ENCODE measurements at regions not wholly inside any gene's neighbourhood (a gene's known extent, or its start where the extent isn't known, plus 50 kb on each side); places are given as distances from the start of the nearest gene placed in this dataset.

DNA sequence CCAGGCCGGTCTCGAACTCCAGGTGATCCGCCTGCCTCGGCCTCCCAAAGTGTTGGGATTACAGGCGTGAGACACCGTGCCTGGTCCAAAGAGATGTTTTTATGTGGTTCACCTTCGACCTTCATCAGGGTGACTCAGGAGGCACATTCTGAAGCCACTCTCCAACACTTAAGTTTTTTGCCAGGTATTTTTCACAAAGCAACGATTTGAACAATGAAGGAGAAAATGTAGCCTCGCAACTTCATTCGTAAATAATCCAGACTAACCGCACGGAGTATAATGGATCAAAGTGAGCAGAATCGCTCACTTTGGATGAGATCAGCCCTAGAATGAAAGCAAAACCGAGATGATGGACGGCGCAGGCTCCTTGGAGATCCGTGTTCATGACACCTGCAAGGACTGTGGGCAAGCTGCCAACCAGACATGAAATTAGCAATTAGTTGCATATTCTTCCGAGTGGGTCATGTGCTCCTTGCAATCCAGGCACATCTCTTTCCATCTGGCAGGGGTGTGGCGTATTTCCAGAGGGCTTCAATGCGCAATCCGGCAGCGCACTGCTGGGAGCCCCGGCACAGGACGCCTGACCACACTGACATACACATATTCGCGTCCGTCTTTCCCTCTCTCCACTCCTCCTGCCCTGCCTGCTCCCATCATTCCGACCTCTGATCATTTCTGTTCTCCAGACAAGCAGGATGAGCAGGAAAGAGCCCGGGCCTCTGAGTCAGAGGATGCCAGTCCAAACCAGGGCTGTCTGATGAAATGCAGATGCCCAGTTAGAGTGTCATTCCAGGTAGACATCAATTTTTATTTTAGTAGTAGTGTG lies 148.4 kb downstream of the KLF6 start:
- no peak overlapping the region for H3K27ac ChIP-seq (ENCODE audit: insufficient read depth, low read depth, low read length)
- no peaks in the 10 kb centered on the region for H3K36me3 ChIP-seq (ENCODE audit: control insufficient read depth in 2 of 2, extremely low read depth in 1 of 2, insufficient read depth in 2 of 2, low read length in 2 of 2)
- no peak overlapping the region for H3K4me2 ChIP-seq (ENCODE audit: insufficient read depth, low read length)
- H4K20me1 ChIP-seq (replicated peaks; ENCODE audit: control insufficient read depth, extremely low read depth, insufficient read depth, low read length), result no peaks in the 10 kb centered on the region
- H3K79me2 ChIP-seq (ENCODE audit: control insufficient read depth, insufficient read depth, low read length), result no peaks in the 10 kb centered on the region
- intact Hi-C loops (cut with micrococcal nuclease) (no loop called here), dilution Hi-C loops (cut with MboI; ENCODE audit: extremely low pct_ligation_motif_present, low sequenced_read_pairs) (no loop called here)
- CTCF ChIA-PET, result no interaction called here
- no peaks in the 10 kb centered on the region for H3K4me1 ChIP-seq (ENCODE audit: control insufficient read depth, extremely low read depth, insufficient read depth, low read length)
- DNase-seq (ENCODE audit: low read depth, low spot score), result no peak
- TF ChIP-seq, protein P1, sequence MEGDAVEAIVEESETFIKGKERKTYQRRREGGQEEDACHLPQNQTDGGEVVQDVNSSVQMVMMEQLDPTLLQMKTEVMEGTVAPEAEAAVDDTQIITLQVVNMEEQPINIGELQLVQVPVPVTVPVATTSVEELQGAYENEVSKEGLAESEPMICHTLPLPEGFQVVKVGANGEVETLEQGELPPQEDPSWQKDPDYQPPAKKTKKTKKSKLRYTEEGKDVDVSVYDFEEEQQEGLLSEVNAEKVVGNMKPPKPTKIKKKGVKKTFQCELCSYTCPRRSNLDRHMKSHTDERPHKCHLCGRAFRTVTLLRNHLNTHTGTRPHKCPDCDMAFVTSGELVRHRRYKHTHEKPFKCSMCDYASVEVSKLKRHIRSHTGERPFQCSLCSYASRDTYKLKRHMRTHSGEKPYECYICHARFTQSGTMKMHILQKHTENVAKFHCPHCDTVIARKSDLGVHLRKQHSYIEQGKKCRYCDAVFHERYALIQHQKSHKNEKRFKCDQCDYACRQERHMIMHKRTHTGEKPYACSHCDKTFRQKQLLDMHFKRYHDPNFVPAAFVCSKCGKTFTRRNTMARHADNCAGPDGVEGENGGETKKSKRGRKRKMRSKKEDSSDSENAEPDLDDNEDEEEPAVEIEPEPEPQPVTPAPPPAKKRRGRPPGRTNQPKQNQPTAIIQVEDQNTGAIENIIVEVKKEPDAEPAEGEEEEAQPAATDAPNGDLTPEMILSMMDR (IDR thresholded peaks at IDR 0.05; ENCODE audit: extremely low read depth in 1 of 2, insufficient read depth in 1 of 2, low read depth in 1 of 2, low read length in 2 of 2), result no peak
- no peak for TF ChIP-seq EZH2 (IDR thresholded peaks at IDR 0.05; ENCODE audit: borderline replicate concordance, low read depth, low read length, severe bottlenecking)
- no peak for TF ChIP-seq FOS (IDR thresholded peaks at IDR 0.05; ENCODE audit: borderline replicate concordance, insufficient read depth, low read length)
- TF ChIP-seq POLR2A (IDR thresholded peaks at IDR 0.05; ENCODE audit: low read depth, low read length), result no peak
- no peak for TF ChIP-seq POLR2AphosphoS5 (IDR thresholded peaks at IDR 0.05; ENCODE audit: insufficient read depth, low read depth, low read length)
- TF ChIP-seq, protein P2, sequence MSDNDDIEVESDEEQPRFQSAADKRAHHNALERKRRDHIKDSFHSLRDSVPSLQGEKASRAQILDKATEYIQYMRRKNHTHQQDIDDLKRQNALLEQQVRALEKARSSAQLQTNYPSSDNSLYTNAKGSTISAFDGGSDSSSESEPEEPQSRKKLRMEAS (IDR thresholded peaks at IDR 0.05; ENCODE audit: insufficient read depth, insufficient read length), result no peak
- no peak for TF ChIP-seq GATA2 (IDR thresholded peaks at IDR 0.05; ENCODE audit: insufficient read depth, insufficient read length, low read depth, low read length)
- no peak for TF ChIP-seq MYC (IDR thresholded peaks at IDR 0.05; ENCODE audit: low read depth, low read length)
- no peak for TF ChIP-seq JUN (IDR thresholded peaks at IDR 0.05; ENCODE audit: borderline replicate concordance, insufficient read depth, insufficient read length, low read depth)
- H3K9me1 ChIP-seq (replicated peaks; ENCODE audit: control insufficient read depth, extremely low read depth, insufficient read depth, low read length), result no peaks in the 10 kb centered on the region
- POLR2A ChIA-PET, result no interaction called here
- peaks cover 0 to 2% of the 10 kb centered on the region in 2 experiments for H3K27me3 ChIP-seq (ENCODE audit: control insufficient read depth in 2 of 2, insufficient read depth in 2 of 2, low read length in 2 of 2)
- no TSS peak for BruUV-seq (replicated peaks)
- no peak for FAIRE-seq
- no peak overlapping the region for H3K4me3 ChIP-seq (replicated peaks in 1 of 3; ENCODE audit: insufficient read depth in 1 of 3, low read depth in 1 of 3, low read length in 3 of 3)
- no peak overlapping the region for H3K9ac ChIP-seq (replicated peaks; ENCODE audit: extremely low read depth, insufficient read depth, low read length)
- H3K9me3 ChIP-seq (replicated peaks; ENCODE audit: control insufficient read depth, insufficient read depth, low read length), result no peaks in the 10 kb centered on the region
- H2AFZ ChIP-seq (ENCODE audit: low read depth, low read length), result no peak overlapping the region
